Breast epithelium (tissue), 4 donors: ENCODE measurements at regions not wholly inside any gene's neighbourhood (a gene's known extent, or its start where the extent isn't known, plus 50 kb on each side); places are given as distances from the start of the nearest gene placed in this dataset.

ENCODE experiments used
- DNase-seq, 2 donors: peaks; one replicate each; pipeline ENCODE4 v3.0.0-alpha.2; 2019; ENCODE audit warnings: low spot score in 2 of 2
- H3K27ac ChIP-seq, 2 donors: fragments of 200-600 bp; sonication (generic) in 1 of 2; one replicate each; pipeline ENCODE4 v1.5.1; 2016 to 2019; ENCODE audit warnings: mild to moderate bottlenecking in 1 of 2
- H3K27me3 ChIP-seq, 2 donors: fragments of 200-600 bp; sonication (generic) in 1 of 2; one replicate each; pipeline versions ENCODE4 v1.5.1 to v1.6.0; 2017 to 2019; ENCODE audit warnings: control low read depth in 1 of 2, mild to moderate bottlenecking in 1 of 2
- H3K36me3 ChIP-seq: fragments of 200-600 bp; one replicate; pipeline ENCODE4 v1.5.1; 2019
- H3K4me1 ChIP-seq, 2 donors: fragments of 200-600 bp; sonication (generic); one replicate each; pipeline ENCODE4 v1.5.1; 2016 to 2019; ENCODE audit warnings: control low read depth in 1 of 2
- H3K4me3 ChIP-seq, 3 donors: fragments of 200-600 bp; sonication (generic); 1 replicate in 2 of 3; 2 replicates in 1 of 3; pipeline ENCODE4 v1.5.1; 2016 to 2019; ENCODE audit warnings: mild to moderate bottlenecking in 3 of 3, moderate library complexity in 2 of 3
- H3K9me3 ChIP-seq, 2 donors: fragments of 200-600 bp; sonication (generic) in 1 of 2; one replicate each; pipeline ENCODE4 v1.5.1; 2016 to 2019; ENCODE audit warnings: control low read depth in 1 of 2
- POLR2A ChIP-seq: fragments of 450-650 bp; IDR thresholded peaks from one replicate; pipeline ENCODE4 v1.6.1; 2016; ENCODE audit warnings: antibody characterized with exemption, mild to moderate bottlenecking, moderate library complexity
- POLR2AphosphoS5 ChIP-seq, 3 donors: sonication (generic); formaldehyde crosslinking; IDR thresholded peaks; one replicate each; pipeline ENCODE4 v1.6.1; 2017; ENCODE audit warnings: antibody characterized with exemption in 3 of 3
- intact Hi-C: fragments of 100-400 bp; cut with DNase I; formaldehyde crosslinking; loops from one replicate; pipeline ENCODE4 v1.15.1; 2023; ENCODE audit warnings: low total_unique reads
- TF ChIP-seq, protein P1 (sequence below), 3 donors: fragments of 450-650 bp; IDR thresholded peaks; one replicate each; pipeline ENCODE4 v1.5.1; 2016 to 2017; ENCODE audit warnings: antibody characterized with exemption in 3 of 3, mild to moderate bottlenecking in 3 of 3, moderate library complexity in 3 of 3

DNA sequence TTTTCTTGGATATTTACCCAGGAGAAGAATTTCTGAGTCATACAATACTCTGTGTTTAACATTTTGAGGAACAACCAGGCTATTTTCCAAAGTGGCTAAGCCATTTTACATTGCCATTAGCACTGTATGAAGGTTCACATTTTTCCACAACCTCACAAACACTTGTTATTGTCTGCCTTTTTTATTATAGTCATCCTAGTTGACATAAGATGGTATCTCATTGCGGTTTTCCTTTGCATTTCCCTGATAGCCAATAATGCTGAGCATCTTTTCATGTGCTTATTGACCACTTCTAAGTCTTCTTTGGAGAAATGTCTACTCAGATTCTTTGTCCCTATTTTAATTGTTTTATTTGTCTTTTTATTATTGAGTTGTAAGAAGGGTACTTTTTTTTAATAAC lies 107.4 kb upstream of the CES5A start:
- intact Hi-C loops = loop anchor here (5.0 kb wide), 1 partner anchor 505 kb away; the partner anchor contains the start of gene MMP2
- TF ChIP-seq POLR2AphosphoS5 (IDR thresholded peaks at IDR 0.05) (no peak), POLR2A (no peak)
- TF ChIP-seq, protein P1, sequence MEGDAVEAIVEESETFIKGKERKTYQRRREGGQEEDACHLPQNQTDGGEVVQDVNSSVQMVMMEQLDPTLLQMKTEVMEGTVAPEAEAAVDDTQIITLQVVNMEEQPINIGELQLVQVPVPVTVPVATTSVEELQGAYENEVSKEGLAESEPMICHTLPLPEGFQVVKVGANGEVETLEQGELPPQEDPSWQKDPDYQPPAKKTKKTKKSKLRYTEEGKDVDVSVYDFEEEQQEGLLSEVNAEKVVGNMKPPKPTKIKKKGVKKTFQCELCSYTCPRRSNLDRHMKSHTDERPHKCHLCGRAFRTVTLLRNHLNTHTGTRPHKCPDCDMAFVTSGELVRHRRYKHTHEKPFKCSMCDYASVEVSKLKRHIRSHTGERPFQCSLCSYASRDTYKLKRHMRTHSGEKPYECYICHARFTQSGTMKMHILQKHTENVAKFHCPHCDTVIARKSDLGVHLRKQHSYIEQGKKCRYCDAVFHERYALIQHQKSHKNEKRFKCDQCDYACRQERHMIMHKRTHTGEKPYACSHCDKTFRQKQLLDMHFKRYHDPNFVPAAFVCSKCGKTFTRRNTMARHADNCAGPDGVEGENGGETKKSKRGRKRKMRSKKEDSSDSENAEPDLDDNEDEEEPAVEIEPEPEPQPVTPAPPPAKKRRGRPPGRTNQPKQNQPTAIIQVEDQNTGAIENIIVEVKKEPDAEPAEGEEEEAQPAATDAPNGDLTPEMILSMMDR (IDR thresholded peaks at IDR 0.05) = no peak
- H3K36me3 ChIP-seq = no peaks in the 10 kb centered on the region
- no peak for DNase-seq
- no peaks in the 10 kb centered on the region for H3K4me1 ChIP-seq
- H3K27ac ChIP-seq = no peak overlapping the region
- H3K4me3 ChIP-seq = no peak overlapping the region
- H3K9me3 ChIP-seq = no peaks in the 10 kb centered on the region
- H3K27me3 ChIP-seq = no peaks in the 10 kb centered on the region

DNA sequence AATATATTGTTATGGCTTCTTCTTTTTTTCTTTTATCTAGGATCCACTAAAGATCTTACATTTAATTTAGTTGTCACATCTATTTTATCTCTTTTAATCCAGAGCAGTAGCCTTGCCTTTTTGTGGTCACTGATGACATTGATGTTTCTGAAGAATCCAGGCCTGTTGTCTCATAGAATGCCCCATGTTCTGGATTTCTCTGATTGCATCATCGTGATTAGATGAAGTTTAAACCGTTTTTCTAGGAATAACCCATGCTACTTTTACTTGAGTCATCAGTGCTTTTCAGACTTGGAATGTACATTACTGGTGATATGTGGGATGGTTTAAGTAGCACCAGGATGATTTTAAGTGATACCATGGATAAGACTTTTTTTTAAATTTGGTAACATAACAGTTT lies 106.4 kb upstream of the CES5A start:
- Histone ChIP-seq H3K4me3 (no peak overlapping the region), H3K27me3 (no peaks in the 10 kb centered on the region), H3K4me1 (no peaks in the 10 kb centered on the region), H3K9me3 (no peaks in the 10 kb centered on the region), H3K27ac (no peak overlapping the region), H3K36me3 (no peaks in the 10 kb centered on the region)
- DNase-seq = no peak
- TF ChIP-seq POLR2AphosphoS5 (IDR thresholded peaks at IDR 0.05) = no peak
- no peak for TF ChIP-seq POLR2A
- TF ChIP-seq, protein P1 (IDR thresholded peaks at IDR 0.05) = no peak
- intact Hi-C loops = loop anchor here (5.0 kb wide), 1 partner anchor 504 kb away; the partner anchor contains the start of gene MMP2

DNA sequence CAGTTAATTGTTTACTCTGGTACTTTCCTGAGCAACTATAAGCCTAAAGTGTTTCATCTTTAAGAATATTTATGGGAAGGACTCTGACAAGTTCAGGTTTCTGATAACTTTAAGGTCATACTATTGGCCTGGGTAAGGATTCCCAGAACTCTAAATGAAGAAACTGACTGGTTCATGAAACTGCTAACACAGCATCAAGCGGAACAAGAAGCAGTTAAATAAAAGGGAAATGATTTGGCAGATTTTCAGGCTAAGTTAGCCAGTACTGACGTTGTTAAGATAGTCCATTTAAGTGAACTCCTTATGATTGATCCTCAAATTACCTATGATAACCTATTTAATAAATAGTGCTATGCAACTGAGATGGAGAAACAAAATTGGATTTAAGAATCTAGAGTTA lies 101.6 kb upstream of the CES5A start:
- TF ChIP-seq, protein P1 (IDR thresholded peaks at IDR 0.05) = no peak
- TF ChIP-seq POLR2AphosphoS5 (IDR thresholded peaks at IDR 0.05) (no peak), POLR2A (no peak)
- no peaks in the 10 kb centered on the region for H3K27me3 ChIP-seq
- H3K9me3 ChIP-seq = no peaks in the 10 kb centered on the region
- no peak overlapping the region for H3K27ac ChIP-seq
- intact Hi-C loops = no loop called here
- H3K36me3 ChIP-seq = no peaks in the 10 kb centered on the region
- H3K4me3 ChIP-seq = no peak overlapping the region
- no peak for DNase-seq
- no peaks in the 10 kb centered on the region for H3K4me1 ChIP-seq

DNA sequence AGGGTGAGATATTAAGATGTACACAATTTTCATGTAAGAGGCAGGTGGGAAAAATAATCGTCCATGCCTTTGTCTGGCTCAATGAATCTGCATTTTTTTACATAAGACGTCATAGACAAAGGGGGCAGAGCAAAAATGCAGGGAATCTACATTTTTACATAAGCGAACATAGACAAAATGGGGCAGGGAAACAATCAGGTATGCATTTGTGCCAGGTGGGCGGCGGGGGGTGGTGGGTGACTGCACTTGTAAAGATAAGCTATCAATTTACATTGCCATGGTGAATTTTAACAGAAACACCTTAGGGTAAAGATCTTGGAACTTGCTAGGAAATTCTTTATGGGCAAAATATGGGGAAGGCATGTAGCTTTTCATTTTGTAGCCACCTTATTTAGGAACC lies 96.3 kb upstream of the CES5A start:
- no peak overlapping the region for H3K27ac ChIP-seq
- H3K27me3 ChIP-seq = no peaks in the 10 kb centered on the region
- no peaks in the 10 kb centered on the region for H3K9me3 ChIP-seq
- TF ChIP-seq, protein P1 (IDR thresholded peaks at IDR 0.05) = no peak
- TF ChIP-seq POLR2A = no peak
- no peak for TF ChIP-seq POLR2AphosphoS5 (IDR thresholded peaks at IDR 0.05)
- H3K4me3 ChIP-seq = no peak overlapping the region
- H3K4me1 ChIP-seq = no peaks in the 10 kb centered on the region
- no peaks in the 10 kb centered on the region for H3K36me3 ChIP-seq
- intact Hi-C loops = no loop called here
- no peak for DNase-seq

DNA sequence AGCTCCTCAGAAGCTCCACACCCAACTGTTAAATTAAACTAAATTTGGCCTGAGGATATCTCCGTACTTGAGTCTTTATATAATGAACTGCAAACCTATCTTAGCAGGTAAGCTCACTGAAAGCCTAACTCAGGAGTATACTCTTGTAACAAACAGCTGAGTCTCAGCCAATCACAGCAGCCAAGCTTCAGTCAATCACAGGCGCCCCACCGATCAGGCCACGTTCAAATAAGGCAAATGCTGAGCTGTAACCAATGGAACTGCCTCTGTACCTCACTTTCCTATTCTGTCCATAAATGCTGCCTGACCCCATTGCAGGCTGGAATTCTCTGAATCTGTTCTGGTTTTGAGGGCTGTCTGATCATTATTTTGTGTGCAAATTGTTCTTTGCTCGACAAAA lies 93.0 kb upstream of the CES5A start:
- intact Hi-C loops = no loop called here
- Histone ChIP-seq H3K4me3 (no peak overlapping the region), H3K9me3 (no peaks in the 10 kb centered on the region), H3K36me3 (no peaks in the 10 kb centered on the region), H3K27me3 (no peaks in the 10 kb centered on the region), H3K27ac (no peak overlapping the region), H3K4me1 (no peaks in the 10 kb centered on the region)
- no peak for DNase-seq
- TF ChIP-seq, protein P1 (IDR thresholded peaks at IDR 0.05) = no peak
- TF ChIP-seq POLR2A (no peak), POLR2AphosphoS5 (IDR thresholded peaks at IDR 0.05) (no peak)
